GM23338 (cell line): ENCODE measurements at regions not wholly inside any gene's neighbourhood (a gene's known extent, or its start where the extent isn't known, plus 50 kb on each side); places are given as distances from the start of the nearest gene placed in this dataset.

Source experiments
- CTCF ChIP-seq, 2 experiments: fragments of 200-600 bp in 1 of 2; sonication (generic) in 1 of 2; conservative IDR thresholded peaks; 2 replicates each; pipeline versions ENCODE4 v1.5.1 to v1.6.1; 2016 to 2017; ENCODE audit warnings: antibody characterized with exemption in 2 of 2, low read depth in 2 of 2, mild to moderate bottlenecking in 2 of 2, moderate library complexity in 1 of 2

- TF ChIP-seq CTCF (conservative IDR thresholded peaks at IDR 0.05; ENCODE audit: low read depth in 2 of 2), result no peak
These were observed 65.2 kb downstream of the CLRN3 start (continued) for GRCh38 chr10:127827354-127828140.
